Dendritic cell treated with granulocyte-macrophage colony-stimulating factor and Interleukin-4, amounts not matched to agents 40 ng/mL and 50 ng/mL, for 4 days (primary cell): ENCODE measurements at regions not wholly inside any gene's neighbourhood (a gene's known extent, or its start where the extent isn't known, plus 50 kb on each side); places are given as distances from the start of the nearest gene placed in this dataset.

Experiments
- H3K27ac Mint-ChIP-seq: one replicate; pipeline ENCODE4 v1.8.0; 2022; ENCODE audit warnings: mild to moderate bottlenecking, mixed read lengths
- H3K27me3 Mint-ChIP-seq: one replicate; pipeline ENCODE4 v1.8.0; 2022; ENCODE audit warnings: mild to moderate bottlenecking, mixed read lengths
- H3K36me3 Mint-ChIP-seq: one replicate; pipeline ENCODE4 v1.8.0; 2022; ENCODE audit warnings: low read depth, mixed read lengths
- H3K4me1 Mint-ChIP-seq: one replicate; pipeline ENCODE4 v1.8.0; 2022; ENCODE audit warnings: low read depth, mixed read lengths
- H3K4me3 Mint-ChIP-seq: one replicate; pipeline ENCODE4 v1.8.0; 2022; ENCODE audit warnings: mild to moderate bottlenecking, moderate library complexity, mixed read lengths
- H3K9me3 Mint-ChIP-seq: one replicate; pipeline ENCODE4 v1.8.0; 2022; ENCODE audit warnings: mixed read lengths
- intact Hi-C: fragments of 100-400 bp; cut with micrococcal nuclease; formaldehyde crosslinking; loops from one replicate; pipeline ENCODE4 v1.15.0; 2022

DNA sequence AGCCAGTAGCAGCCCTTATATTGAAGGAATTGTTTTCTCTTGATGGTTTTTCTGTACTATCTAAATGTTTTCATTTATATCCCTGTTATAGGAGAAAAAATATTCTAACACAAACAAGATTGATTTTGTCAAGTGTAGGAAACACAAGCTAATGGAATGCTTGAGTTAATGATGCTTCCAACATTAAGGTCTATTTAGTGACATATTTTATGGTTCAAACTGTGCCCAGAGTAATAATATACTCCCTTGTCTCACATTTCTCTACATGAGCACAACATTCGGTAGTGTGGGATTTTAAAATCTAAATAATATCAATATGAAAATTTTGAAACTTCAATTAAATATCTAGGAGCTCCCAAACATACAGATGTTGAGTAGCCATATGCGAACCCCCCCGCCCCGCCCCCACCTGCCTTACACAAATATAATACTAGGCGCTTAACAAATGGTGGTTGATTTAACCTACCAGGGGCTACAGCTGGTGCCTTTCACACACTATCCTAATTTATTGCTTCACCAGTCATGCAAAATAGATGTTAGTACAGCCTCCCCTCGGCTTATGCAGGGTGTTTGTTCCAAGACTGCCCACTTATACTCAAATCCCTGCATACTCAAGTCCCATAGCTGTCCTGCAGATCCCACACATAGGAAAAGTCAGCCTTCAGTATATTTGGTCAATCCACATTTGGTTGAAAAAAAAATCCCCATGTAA lies 124.1 kb upstream of the ACO1 start:
- H3K36me3 Mint-ChIP-seq = no peaks in the 10 kb centered on the region
- H3K4me3 Mint-ChIP-seq = no peak overlapping the region

GRCh38 chr9:32264170-32264864 lies 120.1 kb upstream of the ACO1 start:
- intact Hi-C loops = no loop called here
- no peaks in the 10 kb centered on the region for H3K36me3 Mint-ChIP-seq
- no peaks in the 10 kb centered on the region for H3K4me1 Mint-ChIP-seq
- H3K4me3 Mint-ChIP-seq = no peak overlapping the region
- no peak overlapping the region for H3K27ac Mint-ChIP-seq
- peaks cover 12% of the 10 kb centered on the region for H3K9me3 Mint-ChIP-seq
- no peaks in the 10 kb centered on the region for H3K27me3 Mint-ChIP-seq

More for the DNA sequence above, 124.1 kb upstream of the ACO1 start:
- intact Hi-C loops = no loop called here
- peaks cover 4% of the 10 kb centered on the region for H3K4me1 Mint-ChIP-seq
- H3K9me3 Mint-ChIP-seq = peaks cover 21% of the 10 kb centered on the region
- no peak overlapping the region for H3K27ac Mint-ChIP-seq
- H3K27me3 Mint-ChIP-seq = no peaks in the 10 kb centered on the region

- intact Hi-C loops = no loop called here
- no peak overlapping the region for H3K27ac Mint-ChIP-seq
- no peaks in the 10 kb centered on the region for H3K4me1 Mint-ChIP-seq
- no peaks in the 10 kb centered on the region for H3K36me3 Mint-ChIP-seq
- H3K4me3 Mint-ChIP-seq = no peak overlapping the region
- peaks cover 12% of the 10 kb centered on the region for H3K9me3 Mint-ChIP-seq
- H3K27me3 Mint-ChIP-seq = no peaks in the 10 kb centered on the region
Observed at GRCh38 chr9:32265037-32265436, 119.4 kb upstream of the ACO1 start.

- Mint-ChIP-seq H3K9me3 (no peaks in the 10 kb centered on the region), H3K4me3 (no peak overlapping the region), H3K27ac (no peak overlapping the region), H3K27me3 (no peaks in the 10 kb centered on the region), H3K4me1 (no peaks in the 10 kb centered on the region), H3K36me3 (no peaks in the 10 kb centered on the region)
- intact Hi-C loops = no loop called here
Observed at GRCh38 chr9:32278991-32279390, 105.5 kb upstream of the ACO1 start.

- Mint-ChIP-seq H3K27ac (no peak overlapping the region), H3K36me3 (no peaks in the 10 kb centered on the region), H3K4me3 (no peak overlapping the region), H3K9me3 (no peaks in the 10 kb centered on the region), H3K4me1 (no peaks in the 10 kb centered on the region), H3K27me3 (no peaks in the 10 kb centered on the region)
- intact Hi-C loops = no loop called here
Observed at GRCh38 chr9:32289756-32290155, 94.7 kb upstream of the ACO1 start.

GRCh38 chr9:32291370-32291769 lies 93.1 kb upstream of the ACO1 start:
- Mint-ChIP-seq H3K9me3 (no peaks in the 10 kb centered on the region), H3K4me3 (no peak overlapping the region), H3K4me1 (no peaks in the 10 kb centered on the region), H3K36me3 (no peaks in the 10 kb centered on the region), H3K27me3 (no peaks in the 10 kb centered on the region), H3K27ac (no peak overlapping the region)
- intact Hi-C loops = no loop called here

- no peaks in the 10 kb centered on the region for H3K36me3 Mint-ChIP-seq
- H3K4me1 Mint-ChIP-seq = no peaks in the 10 kb centered on the region
- no peak overlapping the region for H3K4me3 Mint-ChIP-seq
- intact Hi-C loops = no loop called here
- H3K27ac Mint-ChIP-seq = no peak overlapping the region
- H3K9me3 Mint-ChIP-seq = no peaks in the 10 kb centered on the region
- H3K27me3 Mint-ChIP-seq = no peaks in the 10 kb centered on the region
Observed at GRCh38 chr9:32292611-32293010, 91.8 kb upstream of the ACO1 start.

- Mint-ChIP-seq H3K9me3 (no peaks in the 10 kb centered on the region), H3K4me3 (no peak overlapping the region), H3K4me1 (no peaks in the 10 kb centered on the region), H3K27ac (no peak overlapping the region), H3K27me3 (no peaks in the 10 kb centered on the region), H3K36me3 (no peaks in the 10 kb centered on the region)
- intact Hi-C loops = no loop called here
Observed at GRCh38 chr9:32293091-32293490, 91.4 kb upstream of the ACO1 start.

DNA sequence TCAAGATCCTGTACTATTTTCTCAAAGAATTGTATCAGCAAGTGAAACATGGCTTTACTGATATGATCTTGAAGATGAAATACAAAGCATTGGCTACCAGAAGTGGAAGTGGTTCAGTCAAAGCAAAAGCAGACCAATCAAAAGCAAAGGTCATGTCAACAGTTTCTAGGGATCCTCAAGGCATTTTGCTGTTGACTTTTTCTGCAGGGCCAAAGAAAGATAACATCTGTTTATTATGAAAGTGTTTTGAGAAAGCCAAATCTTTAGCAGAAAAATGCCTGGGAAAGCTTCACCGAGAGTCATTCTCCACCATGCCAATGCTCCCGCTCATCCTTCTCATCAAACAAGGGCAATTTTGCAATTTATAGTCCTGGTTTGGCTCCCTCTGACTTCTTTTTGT lies 90.3 kb upstream of the ACO1 start:
- Mint-ChIP-seq H3K9me3 (no peaks in the 10 kb centered on the region), H3K36me3 (no peaks in the 10 kb centered on the region), H3K27me3 (no peaks in the 10 kb centered on the region), H3K27ac (no peak overlapping the region), H3K4me1 (no peaks in the 10 kb centered on the region), H3K4me3 (no peak overlapping the region)
- intact Hi-C loops = no loop called here

GRCh38 chr9:32300373-32300772 lies 84.1 kb upstream of the ACO1 start:
- H3K4me3 Mint-ChIP-seq = no peak overlapping the region
- intact Hi-C loops = no loop called here
- peaks cover 2% of the 10 kb centered on the region for H3K27me3 Mint-ChIP-seq
- no peak overlapping the region for H3K27ac Mint-ChIP-seq
- H3K4me1 Mint-ChIP-seq = no peaks in the 10 kb centered on the region
- no peaks in the 10 kb centered on the region for H3K36me3 Mint-ChIP-seq
- H3K9me3 Mint-ChIP-seq = no peaks in the 10 kb centered on the region

- Mint-ChIP-seq H3K36me3 (no peaks in the 10 kb centered on the region), H3K27me3 (peaks cover 2% of the 10 kb centered on the region), H3K27ac (no peak overlapping the region), H3K9me3 (peaks cover 10% of the 10 kb centered on the region), H3K4me3 (no peak overlapping the region), H3K4me1 (no peaks in the 10 kb centered on the region)
- intact Hi-C loops = no loop called here
Observed at GRCh38 chr9:32304495-32304894, 79.9 kb upstream of the ACO1 start.

- H3K27ac Mint-ChIP-seq = no peak overlapping the region
- intact Hi-C loops = no loop called here
- H3K4me1 Mint-ChIP-seq = no peaks in the 10 kb centered on the region
- H3K36me3 Mint-ChIP-seq = no peaks in the 10 kb centered on the region
- no peaks in the 10 kb centered on the region for H3K27me3 Mint-ChIP-seq
- H3K4me3 Mint-ChIP-seq = no peak overlapping the region
- peaks cover 10% of the 10 kb centered on the region for H3K9me3 Mint-ChIP-seq
Observed at GRCh38 chr9:32306006-32306405, 78.4 kb upstream of the ACO1 start.

DNA sequence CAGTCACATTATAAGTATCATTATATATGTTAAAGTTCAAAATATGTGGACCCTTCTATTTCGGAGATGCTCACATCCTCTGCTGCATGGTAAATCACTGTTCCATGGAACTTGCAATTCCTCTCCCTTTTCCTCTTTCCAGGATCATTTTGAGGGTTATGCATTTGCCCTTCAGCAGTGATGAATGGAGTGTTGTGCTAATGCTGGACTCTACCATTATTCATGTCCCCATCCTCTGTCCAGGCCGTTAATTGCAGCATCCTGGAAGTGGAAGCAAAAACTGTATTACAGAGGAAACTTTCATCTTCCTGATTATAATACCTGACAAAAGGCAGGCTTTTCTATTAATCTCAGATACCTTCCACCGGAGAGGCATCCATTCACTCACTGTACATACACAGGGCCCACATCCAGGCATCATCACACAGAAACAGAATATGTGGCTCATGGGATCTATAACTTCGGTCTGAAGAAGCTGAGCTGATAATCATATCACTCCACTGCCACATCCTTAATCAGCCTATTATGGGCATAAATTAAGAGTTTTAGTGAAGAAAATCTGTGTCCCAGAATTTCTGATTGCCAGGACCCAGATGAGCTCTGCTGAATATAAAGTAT lies 65.0 kb upstream of the ACO1 start:
- no peaks in the 10 kb centered on the region for H3K36me3 Mint-ChIP-seq
- H3K4me3 Mint-ChIP-seq = no peak overlapping the region
- no peak overlapping the region for H3K27ac Mint-ChIP-seq
- H3K9me3 Mint-ChIP-seq = no peaks in the 10 kb centered on the region
- H3K27me3 Mint-ChIP-seq = no peaks in the 10 kb centered on the region
- no peaks in the 10 kb centered on the region for H3K4me1 Mint-ChIP-seq
- intact Hi-C loops = no loop called here

DNA sequence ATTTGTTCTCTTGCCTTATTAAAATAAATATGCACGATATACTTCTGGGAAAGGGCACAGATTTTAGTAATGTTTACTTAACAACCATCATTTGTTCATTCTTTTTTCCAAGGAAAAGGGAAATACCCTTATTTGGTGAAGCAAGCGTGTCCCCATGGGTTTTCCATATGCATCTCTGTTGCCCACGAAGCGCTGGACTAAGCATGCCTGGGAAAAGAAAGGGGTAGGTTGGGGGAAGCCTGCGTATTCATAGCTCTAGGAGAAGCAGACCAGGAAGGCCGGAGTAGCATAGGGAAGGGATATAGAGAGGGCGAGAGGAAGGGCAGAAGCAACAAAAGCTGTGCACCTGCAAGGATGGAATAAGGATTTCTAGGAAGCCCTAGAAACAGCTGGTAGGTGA lies 61.8 kb upstream of the ACO1 start:
- Mint-ChIP-seq H3K4me3 (no peak overlapping the region), H3K4me1 (no peaks in the 10 kb centered on the region), H3K27me3 (no peaks in the 10 kb centered on the region), H3K27ac (no peak overlapping the region), H3K36me3 (no peaks in the 10 kb centered on the region), H3K9me3 (no peaks in the 10 kb centered on the region)
- intact Hi-C loops = no loop called here
